H9 (cell line): ENCODE measurements at regions not wholly inside any gene's neighbourhood (a gene's known extent, or its start where the extent isn't known, plus 50 kb on each side); places are given as distances from the start of the nearest gene placed in this dataset.

Source experiments
- DNase-seq: peaks from one replicate; pipeline ENCODE4 v3.0.0-alpha.2; 2017
- H2AFZ ChIP-seq: one replicate; pipeline ENCODE4 v1.6.1; 2013; ENCODE audit warnings: mild to moderate bottlenecking, low read length, control low read depth, moderate library complexity
- H2AK5ac ChIP-seq: 2 replicates; pipeline ENCODE4 v1.6.1; 2013; ENCODE audit warnings: low read length, control low read depth, mixed read lengths; ENCODE audit not compliant: insufficient read length
- H2BK120ac ChIP-seq: one replicate; pipeline ENCODE4 v1.6.1; 2013; ENCODE audit warnings: low read depth, mild to moderate bottlenecking, low read length, control low read depth, inconsistent platforms; ENCODE audit not compliant: poor library complexity, severe bottlenecking
- H2BK12ac ChIP-seq: 2 replicates; pipeline ENCODE4 v1.6.1; 2013; ENCODE audit warnings: low read length, control low read depth, mixed read lengths, low read depth; ENCODE audit not compliant: insufficient read length
- H2BK15ac ChIP-seq: 2 replicates; pipeline ENCODE4 v1.6.1; 2013; ENCODE audit warnings: low read depth, low read length, control low read depth
- H2BK20ac ChIP-seq: one replicate; pipeline ENCODE4 v1.6.1; 2013; ENCODE audit warnings: low read depth, mild to moderate bottlenecking, low read length, control low read depth, inconsistent platforms; ENCODE audit not compliant: poor library complexity, severe bottlenecking
- H2BK5ac ChIP-seq: 2 replicates; pipeline ENCODE4 v1.6.1; 2013; ENCODE audit warnings: low read length, control low read depth, mixed read lengths; ENCODE audit not compliant: insufficient read length
- H3K14ac ChIP-seq: 2 replicates; pipeline ENCODE4 v1.6.1; 2013; ENCODE audit warnings: low read length, control low read depth; ENCODE audit not compliant: insufficient read depth
- H3K18ac ChIP-seq: 2 replicates; pipeline ENCODE4 v1.6.1; 2013; ENCODE audit warnings: low read depth, mild to moderate bottlenecking, mixed read lengths, low read length, control low read depth; ENCODE audit not compliant: insufficient read length
- H3K23ac ChIP-seq: 2 replicates; pipeline ENCODE4 v1.6.1; 2013; ENCODE audit warnings: low read length, control low read depth, mixed read lengths, low read depth; ENCODE audit not compliant: insufficient read length
- H3K23me2 ChIP-seq: 2 replicates; pipeline ENCODE4 v1.6.1; 2013; ENCODE audit warnings: low read depth, mild to moderate bottlenecking, mixed read lengths, low read length, control low read depth; ENCODE audit not compliant: insufficient read length, poor library complexity, severe bottlenecking
- H3K27ac ChIP-seq: 2 replicates; pipeline ENCODE4 v1.5.1; 2013; ENCODE audit warnings: low read length, control low read depth, mixed read lengths, low read depth; ENCODE audit not compliant: insufficient read length
- H3K27me3 ChIP-seq: 2 replicates; pipeline ENCODE4 v1.6.1; 2013; ENCODE audit warnings: low read length, control low read depth, inconsistent platforms; ENCODE audit not compliant: insufficient read depth
- H3K4ac ChIP-seq: 2 replicates; pipeline ENCODE4 v1.6.1; 2013; ENCODE audit warnings: low read depth, mild to moderate bottlenecking, control low read depth, inconsistent platforms, low read length, moderate library complexity
- H3K4me1 ChIP-seq: 2 replicates; pipeline ENCODE4 v1.6.1; 2013; ENCODE audit warnings: low read length, control low read depth, inconsistent platforms; ENCODE audit not compliant: insufficient read depth
- H3K4me2 ChIP-seq: 2 replicates; pipeline ENCODE4 v1.6.1; 2013; ENCODE audit warnings: low read length, control low read depth, mixed read lengths; ENCODE audit not compliant: insufficient read length, insufficient read depth
- H3K56ac ChIP-seq: 2 replicates; pipeline ENCODE4 v1.6.1; 2013; ENCODE audit warnings: low read depth, mild to moderate bottlenecking, mixed read lengths, low read length, control low read depth; ENCODE audit not compliant: insufficient read length
- H3K79me1 ChIP-seq: 2 replicates; pipeline ENCODE4 v1.6.1; 2013; ENCODE audit warnings: low read depth, mild to moderate bottlenecking, moderate library complexity, low read length, control low read depth, inconsistent platforms; ENCODE audit not compliant: insufficient read depth, poor library complexity, severe bottlenecking
- H3K79me2 ChIP-seq: 2 replicates; pipeline ENCODE4 v1.6.1; 2013; ENCODE audit warnings: low read length, control low read depth, inconsistent platforms; ENCODE audit not compliant: insufficient read depth
- H3K9ac ChIP-seq: 2 replicates; pipeline ENCODE4 v1.6.1; 2013; ENCODE audit warnings: low read length, control low read depth, mixed read lengths; ENCODE audit not compliant: insufficient read length; ENCODE audit errors: extremely low read depth
- H3K9me3 ChIP-seq: one replicate; pipeline ENCODE4 v1.6.1; 2013; ENCODE audit warnings: low read depth, low read length, inconsistent platforms; ENCODE audit not compliant: control insufficient read depth
- H3T11ph ChIP-seq: one replicate; pipeline ENCODE4 v1.6.1; 2013; ENCODE audit warnings: mild to moderate bottlenecking, low read length, control low read depth, inconsistent platforms
- H4K20me1 ChIP-seq: one replicate; pipeline ENCODE4 v1.6.1; 2013; ENCODE audit not compliant: control insufficient read depth, insufficient read length, insufficient read depth
- H4K5ac ChIP-seq: 2 replicates; pipeline ENCODE4 v1.6.1; 2013; ENCODE audit warnings: low read depth, mild to moderate bottlenecking, mixed read lengths, low read length, control low read depth; ENCODE audit not compliant: insufficient read length
- H4K8ac ChIP-seq: replicated peaks from 2 replicates; pipeline ENCODE4 v1.6.1; 2013; ENCODE audit warnings: low read length, control low read depth, mixed read lengths, low read depth; ENCODE audit not compliant: insufficient read length
- H4K91ac ChIP-seq: 2 replicates; pipeline ENCODE4 v1.6.1; 2013; ENCODE audit warnings: low read depth, mild to moderate bottlenecking, moderate library complexity, mixed read lengths, low read length, control low read depth; ENCODE audit not compliant: insufficient read length
- H3K27ac Mint-ChIP-seq, 3 experiments: 2 replicates in 2 of 3; 3 replicates in 1 of 3; pipeline ENCODE4 v1.8.0; 2020 to 2021; ENCODE audit warnings: mixed read lengths in 3 of 3, mild to moderate bottlenecking in 1 of 3, moderate library complexity in 1 of 3
- H3K27me3 Mint-ChIP-seq: 2 replicates; pipeline ENCODE4 v1.8.0; 2021; ENCODE audit warnings: low read depth, mild to moderate bottlenecking, moderate library complexity, mixed read lengths
- H3K36me3 Mint-ChIP-seq, 3 experiments: 2 replicates in 2 of 3; 3 replicates in 1 of 3; pipeline ENCODE4 v1.8.0; 2020 to 2021; ENCODE audit warnings: low read depth in 3 of 3, mixed read lengths in 3 of 3; ENCODE audit not compliant: insufficient read depth in 1 of 3
- H3K4me1 Mint-ChIP-seq, 2 experiments: 2 replicates each; pipeline ENCODE4 v1.8.0; 2020; ENCODE audit warnings: mixed read lengths in 2 of 2
- H3K4me3 Mint-ChIP-seq, 2 experiments: 2 replicates in 1 of 2; 3 replicates in 1 of 2; pipeline ENCODE4 v1.8.0; 2020 to 2021; ENCODE audit warnings: mild to moderate bottlenecking in 2 of 2, mixed read lengths in 2 of 2, moderate library complexity in 1 of 2
- H3K9me3 Mint-ChIP-seq, 2 experiments: 2 replicates in 1 of 2; 3 replicates in 1 of 2; pipeline ENCODE4 v1.8.0; 2020; ENCODE audit warnings: mild to moderate bottlenecking in 2 of 2, mixed read lengths in 2 of 2, moderate library complexity in 1 of 2
- CTCF ChIP-seq: fragments of 200-600 bp; sonication (generic); conservative IDR thresholded peaks from 3 replicates; pipeline ENCODE4 v1.8.0; 2021; ENCODE audit warnings: antibody characterized with exemption, mild to moderate bottlenecking
- WGBS: extraction: QIAGEN DNeasy Blood & Tissue Kit; methylation state at CpG from one replicate; pipeline ENCODE4 v1.1.7; 2013; ENCODE audit warnings: missing lambda C conversion rate, low lambda C conversion rate, mixed read lengths; ENCODE audit not compliant: insufficient read length; ENCODE audit errors: extremely low coverage; 5-methylcytosine and 5-hydroxymethylcytosine counted together

DNA sequence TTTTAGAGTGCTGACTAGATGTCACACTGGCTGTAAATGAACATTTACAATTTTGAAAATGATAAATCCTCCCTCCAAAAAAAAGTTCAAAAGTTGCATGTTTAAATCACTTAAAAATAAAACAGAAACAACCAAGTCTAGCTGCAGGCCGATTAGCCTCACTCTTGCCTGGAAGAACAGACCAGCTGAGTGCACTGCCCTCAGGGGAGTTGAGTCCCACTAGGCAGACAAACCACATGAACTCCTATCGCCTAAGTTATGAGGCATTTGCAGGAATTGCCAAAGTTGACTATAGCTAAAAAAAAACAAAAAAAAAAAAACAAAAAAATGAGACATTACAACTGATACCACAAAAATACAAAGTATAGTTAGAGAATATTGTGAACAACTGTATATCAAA, 510.0 kb downstream of the ANKRD7 start:
- H3K4me1 ChIP-seq, result no peaks in the 10 kb centered on the region
- H2BK12ac ChIP-seq, result no peak overlapping the region
- H3K4me1 Mint-ChIP-seq, result peaks cover 2 to 4% of the 10 kb centered on the region in 2 experiments; a peak in 3 of 4 replicates
- H3K27me3 Mint-ChIP-seq, result no peaks in the 10 kb centered on the region
- no peak overlapping the region; a peak in 1 of 7 replicates for H3K27ac Mint-ChIP-seq
- no peak overlapping the region for H2BK120ac ChIP-seq
- H2AFZ ChIP-seq, result no peak overlapping the region
- no peaks in the 10 kb centered on the region for H3K23me2 ChIP-seq
- H4K20me1 ChIP-seq, result no peaks in the 10 kb centered on the region
- H4K91ac ChIP-seq, result no peak overlapping the region
- H4K8ac ChIP-seq, result no peak overlapping the region
- no peak overlapping the region for H2BK15ac ChIP-seq
- no peak overlapping the region for H3K9ac ChIP-seq
- no peak overlapping the region for H2AK5ac ChIP-seq
- no peak overlapping the region for H2BK20ac ChIP-seq
- H3T11ph ChIP-seq, result no peak overlapping the region
- no peak overlapping the region for H3K23ac ChIP-seq
- H3K4ac ChIP-seq, result no peak overlapping the region
- H3K4me3 Mint-ChIP-seq, result no peak overlapping the region
- no peaks in the 10 kb centered on the region; a peak in 1 of 5 replicates for H3K9me3 Mint-ChIP-seq
- H3K56ac ChIP-seq, result no peak overlapping the region
- no peak overlapping the region for H3K27ac ChIP-seq
- no peak for TF ChIP-seq CTCF
- no peaks in the 10 kb centered on the region for H3K9me3 ChIP-seq
- no CpG with 5 or more reads among the region's 2 CpGs for WGBS
- H3K4me2 ChIP-seq, result no peak overlapping the region
- no peak overlapping the region for H2BK5ac ChIP-seq
- DNase-seq, result no peak
- no peak overlapping the region for H3K14ac ChIP-seq
- H4K5ac ChIP-seq, result no peak overlapping the region
- no peaks in the 10 kb centered on the region for H3K79me1 ChIP-seq
- H3K79me2 ChIP-seq, result no peaks in the 10 kb centered on the region
- 0 out of 7 replicates have a peak, but pooled peaks cover 0 to 2% (median 0%) of the 10 kb centered on the region in 3 experiments for H3K36me3 Mint-ChIP-seq
- H3K27me3 ChIP-seq, result no peaks in the 10 kb centered on the region
- H3K18ac ChIP-seq, result no peak overlapping the region
